HG03457 (cell line): ENCODE measurements at regions not wholly inside any gene's neighbourhood (a gene's known extent, or its start where the extent isn't known, plus 50 kb on each side); places are given as distances from the start of the nearest gene placed in this dataset.

Experiments used
- ATAC-seq: cut with Tn5 transposase; IDR thresholded peaks from one replicate; pipeline ENCODE4 v1.9.1; 2021; ENCODE audit warnings: moderate number of reproducible peaks; ENCODE audit not compliant: unreplicated experiment

DNA sequence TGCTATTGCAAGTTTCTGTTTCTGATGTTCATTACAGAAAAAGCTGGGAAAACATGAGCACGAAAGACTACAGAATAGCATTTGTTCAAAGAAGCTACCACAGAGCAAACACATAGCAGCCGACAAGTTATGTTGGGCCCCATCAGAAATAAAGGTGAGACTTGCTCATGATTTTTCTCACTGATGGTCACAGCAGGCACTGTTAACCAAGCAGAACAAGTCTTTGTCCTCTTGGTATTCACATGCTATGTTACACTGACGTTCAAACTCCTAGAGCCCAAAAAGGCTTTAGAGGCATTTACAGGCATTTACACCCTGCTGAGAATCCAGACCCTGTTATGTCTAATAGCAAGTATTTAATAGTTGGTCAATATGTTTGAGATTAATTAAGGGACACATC is 235.0 kb upstream of the HNMT start:
- ATAC-seq: no peak

GRCh38 chr2:137737559-137737958 is 226.7 kb upstream of the HNMT start:
- ATAC-seq: no peak

- ATAC-seq: no peak
These were observed 222.4 kb upstream of the HNMT start for GRCh38 chr2:137741784-137742362.

DNA sequence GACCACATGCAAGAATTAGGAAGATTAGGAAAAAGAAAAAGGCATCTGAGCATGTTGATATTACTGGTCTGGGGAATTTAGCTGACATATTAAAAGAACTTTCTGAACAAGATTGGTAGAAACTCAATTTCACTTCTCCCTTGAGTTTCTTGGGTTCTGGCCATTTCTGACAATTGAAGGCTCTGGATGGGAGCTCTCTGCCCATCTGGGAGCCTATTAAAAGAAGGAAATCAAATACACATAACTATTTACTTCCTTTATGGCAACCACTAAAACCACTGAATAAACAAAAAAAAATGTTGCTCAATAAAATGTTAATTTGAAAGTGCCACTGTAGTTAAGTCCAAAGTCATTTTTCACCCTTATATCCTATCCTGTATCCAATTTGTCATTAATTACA is 216.8 kb upstream of the HNMT start:
- no peak for ATAC-seq

- ATAC-seq: no peak
These were observed 215.7 kb upstream of the HNMT start for GRCh38 chr2:137748533-137748932.

DNA sequence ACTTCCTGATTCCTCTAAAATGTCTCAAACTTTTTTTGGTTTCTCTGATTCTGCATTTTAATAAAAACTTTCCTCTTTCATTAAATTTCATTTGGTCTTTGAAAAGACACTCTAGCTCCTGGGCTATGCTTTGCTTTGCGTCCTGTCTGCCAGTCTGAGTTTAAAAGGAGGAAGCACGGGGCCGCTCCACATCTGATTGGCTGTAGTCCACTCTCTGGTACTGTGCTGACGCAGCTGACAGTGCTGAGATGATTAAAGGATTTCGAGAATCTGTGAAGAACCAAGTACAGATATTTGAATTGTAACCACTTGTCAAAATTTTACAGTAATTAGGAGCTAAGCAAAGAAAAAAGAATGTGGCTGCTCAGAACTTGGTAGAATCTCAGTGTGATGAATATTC is 199.6 kb upstream of the HNMT start:
- ATAC-seq: no peak

GRCh38 chr2:137769406-137769805 is 194.9 kb upstream of the HNMT start:
- ATAC-seq: no peak

DNA sequence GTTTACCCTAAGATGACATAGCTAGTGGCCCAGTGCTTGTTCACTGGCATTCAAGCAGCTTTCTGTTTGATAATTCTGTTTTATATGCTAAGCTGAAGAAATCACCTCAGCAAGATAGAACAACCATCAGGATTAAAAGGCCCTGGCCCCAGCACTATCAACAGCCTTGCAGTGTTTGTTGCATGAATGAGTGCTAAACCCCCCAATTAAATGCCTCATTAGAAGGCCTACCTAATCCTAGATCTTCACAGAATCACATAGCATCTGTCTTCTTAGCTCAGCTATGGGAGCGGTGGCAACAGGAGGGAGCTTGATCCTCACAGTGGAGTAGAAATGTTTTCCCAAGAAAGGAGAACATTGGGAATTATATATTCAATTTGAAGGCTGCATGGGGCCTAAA is 194.1 kb upstream of the HNMT start:
- ATAC-seq: no peak

DNA sequence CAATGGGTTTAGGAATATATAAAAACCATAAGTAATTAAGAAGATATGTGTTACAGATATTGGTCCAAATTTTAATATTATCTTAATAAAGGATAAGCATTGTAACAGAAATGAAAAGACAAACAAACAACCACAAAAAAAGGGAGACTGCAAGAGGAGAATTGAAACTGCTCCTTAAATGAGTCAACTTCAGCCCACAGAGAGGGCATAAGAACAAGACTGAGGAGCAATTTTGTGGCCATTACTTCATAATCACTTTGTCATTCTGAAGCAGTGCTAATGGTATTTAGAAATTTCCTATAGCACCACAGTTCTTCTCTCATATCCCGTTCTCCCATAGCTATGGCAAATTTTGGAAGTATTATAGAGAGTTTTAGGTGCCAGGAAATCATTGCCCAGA is 193.2 kb upstream of the HNMT start:
- ATAC-seq: no peak

DNA sequence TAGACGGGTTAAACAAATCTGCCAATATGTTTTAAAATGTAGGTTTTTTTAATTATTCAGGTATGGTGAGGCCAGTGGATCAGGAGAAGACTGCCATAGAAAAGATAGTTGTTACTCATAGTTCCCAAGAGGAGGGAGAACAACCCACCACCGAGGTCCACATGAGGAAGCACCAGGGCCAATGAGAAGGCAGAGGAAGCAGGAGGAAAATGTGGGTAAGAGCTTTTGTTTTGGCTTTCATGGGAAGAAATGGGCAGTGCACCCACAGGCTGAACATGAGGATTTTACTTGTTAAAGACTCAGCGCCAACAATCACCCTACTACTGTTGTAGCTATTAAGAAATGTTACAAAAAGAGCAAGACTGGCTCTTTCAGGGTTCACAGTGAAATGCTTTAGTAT is 191.8 kb upstream of the HNMT start:
- no peak for ATAC-seq

- ATAC-seq: no peak
These were observed 188.7 kb upstream of the HNMT start for GRCh38 chr2:137775529-137775928.

GRCh38 chr2:137776697-137777096 is 187.6 kb upstream of the HNMT start:
- ATAC-seq: no peak

- ATAC-seq: no peak
These were observed 166.6 kb upstream of the HNMT start for GRCh38 chr2:137797641-137798040.

DNA sequence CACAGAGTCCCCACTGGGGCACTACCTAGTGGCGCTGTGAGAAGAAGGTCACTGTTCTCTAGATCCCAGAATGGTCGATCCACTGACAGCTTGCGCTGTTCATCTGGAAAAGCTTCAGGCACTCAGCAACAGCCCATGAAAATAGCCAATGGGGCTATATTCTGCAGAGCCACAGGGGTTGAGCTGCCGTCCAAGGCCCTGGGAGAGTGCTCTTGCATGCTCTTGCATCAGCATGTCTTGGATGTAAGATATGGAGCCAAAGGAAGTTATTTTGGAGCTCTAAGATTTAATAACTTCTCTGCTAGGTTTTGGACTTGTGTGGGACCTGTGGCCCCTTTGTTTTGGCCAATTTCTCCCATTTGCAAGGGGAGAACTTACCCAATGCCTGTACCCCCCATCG is 164.7 kb upstream of the HNMT start:
- no peak for ATAC-seq

GRCh38 chr2:137800386-137800785 is 163.9 kb upstream of the HNMT start:
- ATAC-seq: no peak

DNA sequence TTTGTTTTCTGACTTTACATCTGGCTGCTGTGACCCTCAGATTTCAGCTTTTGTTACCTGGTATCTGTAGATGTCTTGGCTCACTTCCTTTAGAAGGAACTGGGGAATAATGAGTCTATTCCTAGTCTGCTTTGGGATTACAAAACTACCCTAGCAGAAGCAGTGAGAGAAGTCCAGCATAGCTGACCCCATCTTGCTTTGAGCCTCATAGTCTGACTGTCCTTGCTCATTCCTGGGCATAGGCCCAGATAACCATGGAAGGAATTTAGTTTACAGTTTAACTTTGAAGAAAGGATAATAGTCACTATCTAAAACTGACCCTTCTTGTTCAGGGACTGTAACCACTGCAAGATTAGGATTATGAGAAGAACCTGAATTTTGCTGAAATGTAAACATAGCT is 163.0 kb upstream of the HNMT start:
- no peak for ATAC-seq

- no peak for ATAC-seq
These were observed 162.2 kb upstream of the HNMT start for GRCh38 chr2:137802038-137802437.

- no peak for ATAC-seq
These were observed 158.0 kb upstream of the HNMT start for GRCh38 chr2:137806068-137806805.

DNA sequence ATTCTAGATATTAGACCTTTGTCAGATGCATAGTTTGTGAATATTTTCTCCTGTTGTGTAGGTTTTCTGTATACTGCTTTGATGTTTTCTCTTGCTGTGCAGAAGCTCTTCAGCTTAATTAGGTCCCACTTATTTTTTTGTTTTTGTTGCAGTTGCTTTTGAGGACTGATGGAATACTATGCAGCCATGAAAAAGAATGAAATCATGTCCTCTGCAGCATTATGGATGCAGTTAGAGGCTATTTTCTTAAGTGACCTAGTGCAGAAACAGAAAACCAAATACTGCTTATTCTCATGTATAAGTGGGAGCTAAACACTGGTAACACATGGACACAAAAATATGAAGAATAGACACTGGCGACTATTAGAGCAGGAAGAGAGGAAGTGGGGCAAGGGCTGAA is 155.0 kb upstream of the HNMT start:
- ATAC-seq: no peak

GRCh38 chr2:137809837-137810236 is 154.4 kb upstream of the HNMT start:
- no peak for ATAC-seq

DNA sequence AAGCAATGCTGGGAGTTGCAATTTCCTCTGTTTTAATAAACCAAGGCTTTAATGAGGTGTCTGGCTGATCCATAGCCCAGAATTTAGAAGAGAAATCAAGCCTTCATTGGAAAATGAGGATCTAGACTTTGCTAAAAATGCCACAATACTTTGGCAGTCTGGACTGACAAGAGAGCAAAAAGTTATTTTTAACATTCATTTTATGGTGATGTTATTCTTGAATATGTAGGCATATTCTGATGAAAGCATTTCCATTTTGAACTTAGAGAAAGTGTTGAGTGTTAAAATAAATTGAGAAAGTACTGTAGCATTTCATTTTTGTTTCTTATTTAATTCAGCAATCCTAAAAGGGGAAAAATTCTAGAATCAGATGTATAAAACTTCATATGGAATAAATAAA is 151.8 kb upstream of the HNMT start:
- ATAC-seq: no peak

- no peak for ATAC-seq
These were observed 151.1 kb upstream of the HNMT start for GRCh38 chr2:137813176-137813575.

DNA sequence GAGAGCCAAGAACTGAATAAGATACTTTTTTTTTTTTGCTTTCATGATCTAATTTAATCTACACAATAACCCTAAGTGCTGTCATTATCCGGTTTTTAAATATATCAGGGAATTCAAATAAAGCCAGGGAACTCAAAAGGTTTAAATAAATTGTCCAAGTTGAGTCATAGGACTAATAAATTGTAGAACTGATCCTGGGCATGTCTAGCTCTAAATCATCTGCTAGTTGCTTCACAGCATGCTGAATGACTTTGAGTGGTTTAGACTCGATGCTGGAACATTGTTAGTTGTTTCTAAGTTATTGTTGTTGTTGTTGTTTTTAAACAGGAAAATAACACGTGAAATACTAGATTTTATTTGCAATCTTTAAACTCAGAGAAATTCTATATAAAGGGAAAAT is 147.2 kb upstream of the HNMT start:
- no peak for ATAC-seq
